GM23338 (cell line): ENCODE measurements at regions not wholly inside any gene's neighbourhood (a gene's known extent, or its start where the extent isn't known, plus 50 kb on each side); places are given as distances from the start of the nearest gene placed in this dataset.

Experiments used
- ATAC-seq: fragments of 200-7000 bp; cut with Tn5 transposase; 3 replicates; pipeline ENCODE4 v1.9.1; 2020
- DNase-seq: peaks from one replicate; pipeline ENCODE4 v3.0.0-alpha.2; 2015; ENCODE audit warnings: low spot score
- H2AFZ ChIP-seq: fragments of 200-600 bp; sonication (generic); 2 replicates; pipeline ENCODE4 v1.8.0; 2016; ENCODE audit warnings: antibody characterized with exemption, mild to moderate bottlenecking, moderate library complexity
- H3F3A ChIP-seq: fragments of 200-600 bp; sonication (generic); replicated peaks from 2 replicates; pipeline ENCODE4 v1.8.0; 2017; ENCODE audit warnings: antibody characterized with exemption, mixed run types, low read depth
- H3K27ac ChIP-seq: fragments of 200-600 bp; sonication (generic); 2 replicates; pipeline ENCODE4 v1.6.1; 2016; ENCODE audit warnings: low read depth
- H3K27me3 ChIP-seq: fragments of 200-600 bp; sonication (generic); 2 replicates; pipeline ENCODE4 v1.8.0; 2016; ENCODE audit warnings: mild to moderate bottlenecking, mixed run types, moderate library complexity; ENCODE audit not compliant: insufficient read depth
- H3K36me3 ChIP-seq: fragments of 200-600 bp; sonication (generic); 2 replicates; pipeline ENCODE4 v1.8.0; 2016; ENCODE audit warnings: mild to moderate bottlenecking; ENCODE audit not compliant: insufficient read depth
- H3K4me1 ChIP-seq: fragments of 200-600 bp; sonication (generic); 2 replicates; pipeline ENCODE4 v1.8.0; 2016; ENCODE audit warnings: mild to moderate bottlenecking, moderate library complexity; ENCODE audit not compliant: insufficient read depth
- H3K4me2 ChIP-seq: fragments of 200-600 bp; sonication (generic); 2 replicates; pipeline ENCODE4 v1.7.1; 2017; ENCODE audit warnings: mixed run types
- H3K4me3 ChIP-seq: fragments of 200-600 bp; sonication (generic); 2 replicates; pipeline ENCODE4 v1.6.1; 2016; ENCODE audit warnings: mixed run types
- H3K79me2 ChIP-seq: fragments of 200-600 bp; sonication (generic); replicated peaks from 2 replicates; pipeline ENCODE4 v1.8.0; 2017; ENCODE audit warnings: mild to moderate bottlenecking; ENCODE audit not compliant: insufficient read depth
- H3K9me2 ChIP-seq: fragments of 200-600 bp; sonication (generic); 2 replicates; pipeline ENCODE4 v1.8.0; 2017; ENCODE audit not compliant: insufficient read depth
- H4K20me1 ChIP-seq: fragments of 200-600 bp; sonication (generic); replicated peaks from 2 replicates; pipeline ENCODE4 v1.8.0; 2017; ENCODE audit warnings: mild to moderate bottlenecking; ENCODE audit not compliant: insufficient read depth
- H3K27ac Mint-ChIP-seq: 2 replicates; pipeline ENCODE4 v1.8.0; 2020; ENCODE audit warnings: inconsistent platforms, mild to moderate bottlenecking, moderate library complexity, mixed read lengths
- H3K27me3 Mint-ChIP-seq: 3 replicates; pipeline ENCODE4 v1.8.0; 2022; ENCODE audit warnings: low read depth, mild to moderate bottlenecking, moderate library complexity, mixed read lengths, inconsistent platforms; ENCODE audit not compliant: insufficient read depth, poor library complexity
- H3K36me3 Mint-ChIP-seq: 3 replicates; pipeline ENCODE4 v1.8.0; 2021; ENCODE audit warnings: low read depth, mild to moderate bottlenecking, inconsistent platforms, moderate library complexity, mixed read lengths
- H3K4me1 Mint-ChIP-seq: 3 replicates; pipeline ENCODE4 v1.8.0; 2020; ENCODE audit warnings: mild to moderate bottlenecking, inconsistent platforms, mixed read lengths
- H3K4me3 Mint-ChIP-seq: 3 replicates; pipeline ENCODE4 v1.8.0; 2021; ENCODE audit warnings: moderate library complexity, mild to moderate bottlenecking, inconsistent platforms, mixed read lengths
- H3K9me3 Mint-ChIP-seq: 3 replicates; pipeline ENCODE4 v1.8.0; 2020; ENCODE audit warnings: moderate library complexity, mild to moderate bottlenecking, inconsistent platforms, mixed read lengths
- CREB1 ChIP-seq: fragments of 250-450 bp; sonication (Bioruptor Pico); IDR thresholded peaks from 2 replicates; pipeline ENCODE4 v1.5.0; 2020; ENCODE audit warnings: low read depth, mild to moderate bottlenecking, moderate library complexity
- EZH2 ChIP-seq: fragments of 200-600 bp; sonication (generic); IDR thresholded peaks from one replicate; pipeline ENCODE4 v1.8.0; 2017; ENCODE audit warnings: antibody characterized with exemption, mild to moderate bottlenecking, low read depth; ENCODE audit not compliant: unreplicated experiment
- EZH2phosphoT487 ChIP-seq: fragments of 200-600 bp; sonication (generic); IDR thresholded peaks from one replicate; pipeline ENCODE4 v1.8.1; 2018; ENCODE audit warnings: antibody characterized with exemption; ENCODE audit not compliant: unreplicated experiment
- JUNB ChIP-seq: IDR thresholded peaks from one replicate; pipeline ENCODE4 v1.6.1; 2016; ENCODE audit warnings: antibody characterized with exemption; ENCODE audit not compliant: unreplicated experiment
- NANOG ChIP-seq: IDR thresholded peaks from 2 replicates; pipeline ENCODE4 v1.6.1; 2016; ENCODE audit warnings: antibody characterized with exemption, borderline replicate concordance
- POLR2AphosphoS5 ChIP-seq: IDR thresholded peaks from 2 replicates; pipeline ENCODE4 v1.6.1; 2016; ENCODE audit warnings: antibody characterized with exemption, low read depth
- STAT1 ChIP-seq: IDR thresholded peaks from one replicate; pipeline ENCODE4 v1.6.1; 2016; ENCODE audit warnings: antibody characterized with exemption; ENCODE audit not compliant: unreplicated experiment
- ZNF114 ChIP-seq: fragments of 250-450 bp; sonication (Bioruptor Pico); IDR thresholded peaks from 2 replicates; pipeline ENCODE4 v1.5.0; 2020; ENCODE audit warnings: mild to moderate bottlenecking, moderate library complexity
- TF ChIP-seq, protein P1 (sequence below): IDR thresholded peaks from one replicate; pipeline ENCODE4 v1.6.1; 2018; ENCODE audit warnings: antibody characterized with exemption; ENCODE audit not compliant: unreplicated experiment
- TF ChIP-seq, protein P2 (sequence below), 2 experiments: fragments of 200-600 bp in 1 of 2; sonication (generic) in 1 of 2; conservative IDR thresholded peaks; 2 replicates each; pipeline versions ENCODE4 v1.5.1 to v1.6.1; 2016 to 2017; ENCODE audit warnings: antibody characterized with exemption in 2 of 2, low read depth in 2 of 2, mild to moderate bottlenecking in 2 of 2, moderate library complexity in 1 of 2

DNA sequence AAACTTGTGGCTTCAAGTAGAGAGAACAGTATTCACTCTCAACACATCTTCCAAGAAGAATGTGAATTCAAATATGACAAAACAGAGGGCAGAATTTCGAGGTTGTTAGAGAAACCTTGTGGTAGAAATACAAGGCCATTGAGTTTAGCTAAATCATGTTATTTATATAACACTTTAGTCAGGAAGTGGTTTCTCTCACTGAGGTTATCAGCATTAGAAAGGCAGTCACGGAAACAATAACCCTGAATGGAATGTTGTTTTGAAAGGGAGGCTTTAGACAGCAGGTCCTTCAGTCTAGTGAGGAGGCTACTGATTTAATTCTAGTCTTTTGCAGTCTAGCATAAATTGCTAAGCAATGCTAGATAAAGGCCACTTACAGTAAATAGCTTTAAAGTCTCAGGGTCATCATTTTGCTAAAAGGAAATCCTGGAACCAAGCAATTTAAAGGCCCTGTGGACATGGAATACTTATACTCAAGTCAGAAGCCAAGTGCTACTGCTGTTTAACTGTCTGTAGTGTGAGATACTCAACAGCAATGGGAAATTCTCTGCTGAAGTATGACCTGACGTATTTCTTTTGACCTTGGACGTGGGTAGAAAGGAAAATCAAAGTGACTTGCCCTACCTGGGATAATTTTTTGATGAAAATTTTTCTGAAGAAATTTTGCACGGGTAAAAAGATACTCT is 89.0 kb upstream of the CHODL start:
- DNase-seq (peak; percentile 80), ATAC-seq (peak; percentile 93)
- Mint-ChIP-seq H3K4me3 (no peak overlapping the region), H3K27ac (peak overlapping the region; percentile 84), H3K27me3 (no peaks in the 10 kb centered on the region), H3K4me1 (peaks cover 21% of the 10 kb centered on the region), H3K36me3 (peaks cover 15% of the 10 kb centered on the region), H3K9me3 (peaks cover 18% of the 10 kb centered on the region)
- no peaks in the 10 kb centered on the region for H3K27me3 ChIP-seq
- H4K20me1 ChIP-seq: no peaks in the 10 kb centered on the region
- H3K27ac ChIP-seq: peak overlapping the region; percentile 77
- H3K4me2 ChIP-seq: peak overlapping the region; percentile 1; the same call in 1 of the 2 replicates
- H3K4me3 ChIP-seq: no peak overlapping the region
- H3K36me3 ChIP-seq: no peaks in the 10 kb centered on the region
- H3K9me2 ChIP-seq: peaks cover 12% of the 10 kb centered on the region; the same call in 1 of the 2 replicates
- TF ChIP-seq NANOG: peak; percentile 45; the same call in 1 of the 2 replicates
- TF ChIP-seq CREB1 (CRISPR knock-in tag): no peak
- no peak for TF ChIP-seq ZNF114 (CRISPR knock-in tag)
- no peak overlapping the region for H2AFZ ChIP-seq
- no peaks in the 10 kb centered on the region for H3F3A ChIP-seq
- H3K4me1 ChIP-seq: peaks cover 12% of the 10 kb centered on the region; the same call in 1 of the 2 replicates
- no peaks in the 10 kb centered on the region for H3K79me2 ChIP-seq

DNA sequence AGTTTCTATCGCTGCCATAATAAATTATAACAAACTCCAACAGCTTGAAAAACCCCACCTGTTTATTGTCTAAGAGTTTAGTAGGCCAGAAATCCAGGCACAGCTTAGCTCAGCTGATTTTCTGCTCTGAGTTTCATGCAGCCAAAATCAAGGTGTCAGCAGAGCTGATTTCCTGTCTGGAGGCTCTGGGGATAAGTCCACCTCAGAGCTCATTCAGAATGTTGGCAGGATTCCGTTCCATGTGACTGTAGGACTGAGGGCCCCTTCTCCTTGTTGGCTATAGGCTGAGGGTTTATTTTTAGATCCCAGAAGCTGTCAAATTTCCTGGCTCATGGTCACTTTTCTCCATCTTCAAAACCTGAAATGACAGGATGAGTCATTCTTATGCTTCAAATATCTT is 91.6 kb upstream of the CHODL start:
- H3K27me3 Mint-ChIP-seq: no peaks in the 10 kb centered on the region
- peaks cover 12% of the 10 kb centered on the region; the same call in 1 of the 2 replicates for H3K4me1 ChIP-seq
- H3K27me3 ChIP-seq: no peaks in the 10 kb centered on the region
- H3K79me2 ChIP-seq: no peaks in the 10 kb centered on the region
- H3K27ac ChIP-seq: no peak overlapping the region
- H3K9me2 ChIP-seq: peaks cover 12% of the 10 kb centered on the region; the same call in 1 of the 2 replicates
- H3K4me3 Mint-ChIP-seq: no peak overlapping the region
- ATAC-seq (no peak), DNase-seq (no peak)
- H3K4me2 ChIP-seq: no peak overlapping the region
- H3K36me3 Mint-ChIP-seq: peaks cover 15% of the 10 kb centered on the region
- H3K4me3 ChIP-seq: no peak overlapping the region
- H3K27ac Mint-ChIP-seq: no peak overlapping the region
- H3K4me1 Mint-ChIP-seq: peaks cover 21% of the 10 kb centered on the region
- H2AFZ ChIP-seq: no peak overlapping the region
- no peaks in the 10 kb centered on the region for H3K36me3 ChIP-seq
- peaks cover 18% of the 10 kb centered on the region for H3K9me3 Mint-ChIP-seq
- no peaks in the 10 kb centered on the region for H3F3A ChIP-seq
- H4K20me1 ChIP-seq: no peaks in the 10 kb centered on the region
- TF ChIP-seq EZH2: no peak
- TF ChIP-seq, protein P1, sequence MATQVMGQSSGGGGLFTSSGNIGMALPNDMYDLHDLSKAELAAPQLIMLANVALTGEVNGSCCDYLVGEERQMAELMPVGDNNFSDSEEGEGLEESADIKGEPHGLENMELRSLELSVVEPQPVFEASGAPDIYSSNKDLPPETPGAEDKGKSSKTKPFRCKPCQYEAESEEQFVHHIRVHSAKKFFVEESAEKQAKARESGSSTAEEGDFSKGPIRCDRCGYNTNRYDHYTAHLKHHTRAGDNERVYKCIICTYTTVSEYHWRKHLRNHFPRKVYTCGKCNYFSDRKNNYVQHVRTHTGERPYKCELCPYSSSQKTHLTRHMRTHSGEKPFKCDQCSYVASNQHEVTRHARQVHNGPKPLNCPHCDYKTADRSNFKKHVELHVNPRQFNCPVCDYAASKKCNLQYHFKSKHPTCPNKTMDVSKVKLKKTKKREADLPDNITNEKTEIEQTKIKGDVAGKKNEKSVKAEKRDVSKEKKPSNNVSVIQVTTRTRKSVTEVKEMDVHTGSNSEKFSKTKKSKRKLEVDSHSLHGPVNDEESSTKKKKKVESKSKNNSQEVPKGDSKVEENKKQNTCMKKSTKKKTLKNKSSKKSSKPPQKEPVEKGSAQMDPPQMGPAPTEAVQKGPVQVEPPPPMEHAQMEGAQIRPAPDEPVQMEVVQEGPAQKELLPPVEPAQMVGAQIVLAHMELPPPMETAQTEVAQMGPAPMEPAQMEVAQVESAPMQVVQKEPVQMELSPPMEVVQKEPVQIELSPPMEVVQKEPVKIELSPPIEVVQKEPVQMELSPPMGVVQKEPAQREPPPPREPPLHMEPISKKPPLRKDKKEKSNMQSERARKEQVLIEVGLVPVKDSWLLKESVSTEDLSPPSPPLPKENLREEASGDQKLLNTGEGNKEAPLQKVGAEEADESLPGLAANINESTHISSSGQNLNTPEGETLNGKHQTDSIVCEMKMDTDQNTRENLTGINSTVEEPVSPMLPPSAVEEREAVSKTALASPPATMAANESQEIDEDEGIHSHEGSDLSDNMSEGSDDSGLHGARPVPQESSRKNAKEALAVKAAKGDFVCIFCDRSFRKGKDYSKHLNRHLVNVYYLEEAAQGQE: no peak
- TF ChIP-seq STAT1: no peak
- no peak for TF ChIP-seq NANOG
- no peak for TF ChIP-seq JUNB
- TF ChIP-seq POLR2AphosphoS5: no peak
- TF ChIP-seq CREB1 (CRISPR knock-in tag): no peak
- no peak for TF ChIP-seq EZH2phosphoT487
- TF ChIP-seq, protein P2, sequence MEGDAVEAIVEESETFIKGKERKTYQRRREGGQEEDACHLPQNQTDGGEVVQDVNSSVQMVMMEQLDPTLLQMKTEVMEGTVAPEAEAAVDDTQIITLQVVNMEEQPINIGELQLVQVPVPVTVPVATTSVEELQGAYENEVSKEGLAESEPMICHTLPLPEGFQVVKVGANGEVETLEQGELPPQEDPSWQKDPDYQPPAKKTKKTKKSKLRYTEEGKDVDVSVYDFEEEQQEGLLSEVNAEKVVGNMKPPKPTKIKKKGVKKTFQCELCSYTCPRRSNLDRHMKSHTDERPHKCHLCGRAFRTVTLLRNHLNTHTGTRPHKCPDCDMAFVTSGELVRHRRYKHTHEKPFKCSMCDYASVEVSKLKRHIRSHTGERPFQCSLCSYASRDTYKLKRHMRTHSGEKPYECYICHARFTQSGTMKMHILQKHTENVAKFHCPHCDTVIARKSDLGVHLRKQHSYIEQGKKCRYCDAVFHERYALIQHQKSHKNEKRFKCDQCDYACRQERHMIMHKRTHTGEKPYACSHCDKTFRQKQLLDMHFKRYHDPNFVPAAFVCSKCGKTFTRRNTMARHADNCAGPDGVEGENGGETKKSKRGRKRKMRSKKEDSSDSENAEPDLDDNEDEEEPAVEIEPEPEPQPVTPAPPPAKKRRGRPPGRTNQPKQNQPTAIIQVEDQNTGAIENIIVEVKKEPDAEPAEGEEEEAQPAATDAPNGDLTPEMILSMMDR (conservative IDR thresholded peaks at IDR 0.05; ENCODE audit: low read depth in 2 of 2): no peak
